ENCODE measurements at regions not wholly inside any gene's neighbourhood (a gene's known extent, or its start where the extent isn't known, plus 50 kb on each side); places are given as distances from the start of the nearest gene placed in this dataset.

DNA sequence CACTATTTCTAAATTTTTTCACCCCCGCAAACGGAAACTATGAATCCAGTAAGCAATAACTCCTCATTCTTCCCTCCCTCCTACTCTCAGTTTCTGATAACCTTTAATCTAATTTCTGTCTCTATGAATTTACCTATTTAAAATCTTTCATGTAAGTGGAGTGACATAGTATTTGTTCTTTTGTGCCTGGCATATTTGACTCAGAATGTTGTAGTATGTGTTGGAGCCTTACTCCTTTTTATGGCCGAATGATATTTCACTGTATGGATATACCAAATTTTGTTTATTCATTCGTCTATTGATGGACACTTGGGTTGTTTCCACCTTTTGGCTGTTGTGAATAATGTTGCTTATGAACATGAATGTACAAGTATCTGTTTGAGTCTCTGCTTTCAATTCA lies 61.1 kb upstream of the C1GALT1C1 start:
- no peak for DNase-seq

DNA sequence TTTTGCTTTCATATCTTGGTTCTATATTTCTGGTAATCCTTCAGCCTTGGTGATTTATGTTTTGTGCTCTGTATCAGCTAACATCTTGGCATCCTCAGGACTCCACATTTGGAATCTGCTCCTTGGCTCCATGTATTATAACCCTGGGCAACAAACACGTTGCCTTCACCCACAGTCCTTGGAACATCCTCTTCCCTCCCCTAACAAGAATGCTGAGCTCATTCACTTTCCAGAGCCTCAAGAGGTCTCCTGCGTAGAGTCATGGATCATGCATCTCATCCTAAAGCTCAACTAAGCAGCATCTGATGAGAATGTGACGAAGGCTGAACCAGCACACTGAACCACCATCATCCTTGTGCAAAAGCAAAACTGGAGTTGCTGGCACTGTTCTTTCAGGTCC lies 60.5 kb upstream of the C1GALT1C1 start:
- DNase-seq = no peak

DNA sequence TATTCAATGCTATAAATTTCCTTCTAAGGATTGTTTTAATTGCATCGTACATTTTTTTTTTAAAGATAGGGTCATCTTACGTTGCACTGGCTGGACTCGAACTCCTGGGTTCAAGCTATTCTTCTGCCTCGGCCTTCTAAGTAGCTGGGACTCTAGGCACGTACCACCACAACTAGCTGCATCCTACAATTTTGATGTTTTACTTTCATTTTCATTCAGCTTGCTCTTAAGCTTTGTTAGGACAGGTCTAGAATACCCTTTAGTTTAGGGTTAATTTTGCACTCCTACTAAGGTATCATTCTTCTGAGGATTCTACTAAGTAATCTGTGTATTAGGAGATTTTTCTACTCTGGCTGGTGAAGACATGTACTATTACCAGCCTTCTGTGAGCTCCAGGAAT lies 50.2 kb upstream of the C1GALT1C1 start:
- no peak for DNase-seq
